ENCODE measurements at regions not wholly inside any gene's neighbourhood (a gene's known extent, or its start where the extent isn't known, plus 50 kb on each side); places are given as distances from the start of the nearest gene placed in this dataset.

DNA sequence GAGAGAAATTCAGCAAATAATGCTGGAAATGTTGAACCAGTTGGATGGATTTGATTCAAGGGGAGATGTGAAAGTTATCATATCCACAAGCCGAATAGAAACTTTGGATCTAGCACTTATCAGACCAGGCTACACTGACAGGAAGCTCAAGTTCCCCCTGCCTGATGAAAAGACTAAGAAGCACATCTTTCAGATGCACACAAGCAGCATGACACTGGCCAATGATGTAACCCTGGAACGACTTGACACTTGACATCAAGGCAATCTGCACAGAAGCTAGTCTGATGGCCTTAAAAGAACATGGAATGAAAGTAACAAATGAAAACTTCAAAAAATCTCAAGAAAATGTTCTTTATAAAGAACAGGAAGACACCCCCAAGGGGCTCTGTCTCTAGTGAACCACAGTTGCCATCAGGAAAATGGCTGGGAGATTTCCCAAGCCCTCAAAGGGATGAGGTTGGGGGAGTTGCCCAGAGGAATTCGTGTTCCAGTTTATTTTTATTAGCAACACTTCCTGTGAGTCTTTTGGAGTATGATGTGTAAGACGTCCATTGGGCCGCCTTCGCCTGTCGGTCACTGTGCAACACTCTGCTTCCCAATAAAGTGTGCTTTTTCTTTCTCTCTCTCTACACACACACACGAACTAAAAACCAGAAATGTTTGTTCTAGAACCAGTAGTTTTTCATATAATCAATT is 200.0 kb downstream of the HIBADH start:
- ChIA-PET CTCF (no interaction called here), POLR2A (no interaction called here)
- H3K27me3 Mint-ChIP-seq: peaks cover 11% of the 10 kb centered on the region
- DNase-seq: no peak
- no peak overlapping the region for H3K4me3 Mint-ChIP-seq
- H3K27ac Mint-ChIP-seq: no peak overlapping the region
- H3K9me3 Mint-ChIP-seq: no peaks in the 10 kb centered on the region
- H3K36me3 Mint-ChIP-seq (ENCODE audit: low read depth): no peaks in the 10 kb centered on the region
- H3K4me1 Mint-ChIP-seq: no peaks in the 10 kb centered on the region

DNA sequence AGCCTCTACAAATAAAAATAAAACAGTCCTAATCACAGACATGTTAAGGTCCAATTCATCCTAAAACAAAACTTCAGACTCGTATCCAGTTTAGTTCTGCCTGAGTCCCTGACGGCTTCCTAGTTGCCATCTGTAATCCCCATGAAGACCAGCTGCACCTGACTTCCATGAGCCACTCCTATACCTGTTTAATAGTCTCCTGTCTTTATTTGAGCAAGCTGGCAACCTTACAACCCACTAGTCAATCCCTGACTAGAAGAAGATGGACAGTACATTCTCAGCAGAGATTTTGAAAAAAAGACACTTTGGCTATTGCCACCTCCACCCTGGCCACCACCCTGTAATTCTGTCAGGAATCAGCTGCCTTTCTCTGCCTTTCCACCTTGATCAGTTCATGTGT is 197.7 kb downstream of the HIBADH start:
- CTCF ChIA-PET: no interaction called here

DNA sequence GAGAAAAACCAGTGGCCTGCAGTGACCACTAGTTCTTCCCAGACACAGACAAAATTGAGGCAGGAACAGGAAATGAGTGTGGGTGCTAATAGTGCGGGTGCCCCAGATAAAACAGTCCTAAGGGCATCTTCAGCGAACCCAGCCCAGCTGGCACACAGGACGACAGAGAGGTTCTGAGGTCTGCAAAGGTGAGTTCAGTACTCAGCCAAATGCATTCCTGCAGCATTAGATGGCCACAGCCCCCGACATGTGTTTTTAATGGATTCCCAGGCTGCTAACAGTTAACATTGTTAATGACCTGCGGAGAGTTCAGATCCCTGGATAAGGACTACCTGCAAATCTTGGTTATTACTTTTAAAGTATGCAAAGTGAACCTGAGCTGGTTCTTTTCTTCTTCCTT is 196.0 kb downstream of the HIBADH start:
- Mint-ChIP-seq H3K9me3 (no peaks in the 10 kb centered on the region), H3K36me3 (ENCODE audit: low read depth) (no peaks in the 10 kb centered on the region), H3K27me3 (peaks cover 13% of the 10 kb centered on the region), H3K4me1 (no peaks in the 10 kb centered on the region), H3K27ac (no peak overlapping the region), H3K4me3 (no peak overlapping the region)
- DNase-seq: no peak
- CTCF ChIA-PET: no interaction called here
- POLR2A ChIA-PET: no interaction called here

More for the DNA sequence above, 197.7 kb downstream of the HIBADH start:
- no peaks in the 10 kb centered on the region for H3K9me3 Mint-ChIP-seq
- no peaks in the 10 kb centered on the region for H3K4me1 Mint-ChIP-seq
- POLR2A ChIA-PET: no interaction called here
- no peak overlapping the region for H3K4me3 Mint-ChIP-seq
- no peak for DNase-seq
- H3K27me3 Mint-ChIP-seq: peaks cover 13% of the 10 kb centered on the region
- H3K36me3 Mint-ChIP-seq (ENCODE audit: low read depth): no peaks in the 10 kb centered on the region
- no peak overlapping the region for H3K27ac Mint-ChIP-seq

DNA sequence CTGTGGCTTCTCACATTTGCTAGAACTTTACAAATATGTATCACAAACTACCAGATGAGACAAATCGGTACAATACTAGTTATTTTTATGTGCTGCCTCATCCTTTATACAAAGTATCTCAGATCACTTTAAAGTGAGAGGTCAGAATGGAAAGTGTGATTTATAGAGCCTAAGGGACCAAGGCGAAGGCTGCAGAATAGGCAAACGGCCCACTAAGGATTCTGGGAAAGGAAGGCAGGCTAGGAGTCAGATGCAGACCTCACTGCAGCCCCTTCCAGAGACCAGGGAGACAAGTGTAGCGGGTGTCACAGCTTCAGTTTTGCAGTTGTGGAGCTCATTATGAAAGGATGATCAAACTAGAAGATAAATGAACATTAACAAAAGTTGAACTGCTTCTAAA is 190.6 kb downstream of the HIBADH start:
- CTCF ChIA-PET: no interaction called here
- Mint-ChIP-seq H3K4me1 (no peaks in the 10 kb centered on the region), H3K9me3 (no peaks in the 10 kb centered on the region), H3K27me3 (peaks cover 3% of the 10 kb centered on the region), H3K36me3 (ENCODE audit: low read depth) (no peaks in the 10 kb centered on the region), H3K4me3 (no peak overlapping the region), H3K27ac (no peak overlapping the region)
- DNase-seq: no peak
- POLR2A ChIA-PET: no interaction called here
